Calu3 (cell line): ENCODE measurements at regions not wholly inside any gene's neighbourhood (a gene's known extent, or its start where the extent isn't known, plus 50 kb on each side); places are given as distances from the start of the nearest gene placed in this dataset.

ENCODE experiments used
- BruUV-seq: library from RNA; stranded (reverse); fragments of 400-500 nt; replicated peaks from 2 replicates; lab custom pipeline; 2021; lab: Mats Ljungman, UMichigan
- CTCF ChIA-PET: fragments of 300-600 bp; sonication (Branson Sonifier 250); formaldehyde crosslinking; loops from one replicate; lab custom pipeline; 2022; ENCODE audit warnings: antibody characterized with exemption; lab: Charles Lee
- DNase-seq: peaks from one replicate; pipeline ENCODE4 v3.0.0; 2022
- H3K27ac Mint-ChIP-seq: one replicate; pipeline ENCODE4 v1.8.0; 2022; ENCODE audit warnings: mixed read lengths; ENCODE audit not compliant: unreplicated experiment
- H3K27me3 Mint-ChIP-seq: one replicate; pipeline ENCODE4 v1.8.0; 2022; ENCODE audit warnings: mixed read lengths; ENCODE audit not compliant: unreplicated experiment
- H3K36me3 Mint-ChIP-seq: one replicate; pipeline ENCODE4 v1.8.0; 2022; ENCODE audit warnings: mild to moderate bottlenecking, moderate library complexity, mixed read lengths; ENCODE audit not compliant: insufficient read depth, unreplicated experiment
- H3K4me1 Mint-ChIP-seq: one replicate; pipeline ENCODE4 v1.8.0; 2022; ENCODE audit warnings: mild to moderate bottlenecking, low read depth, mixed read lengths; ENCODE audit not compliant: unreplicated experiment
- H3K4me3 Mint-ChIP-seq: one replicate; pipeline ENCODE4 v1.8.0; 2022; ENCODE audit warnings: mild to moderate bottlenecking, low read depth, moderate library complexity, mixed read lengths; ENCODE audit not compliant: unreplicated experiment
- H3K9me3 Mint-ChIP-seq: one replicate; pipeline ENCODE4 v1.8.0; 2022; ENCODE audit warnings: low read depth, mixed read lengths; ENCODE audit not compliant: unreplicated experiment
- intact Hi-C: fragments of 100-400 bp; cut with micrococcal nuclease; formaldehyde crosslinking; loops from one replicate; pipeline ENCODE4 v1.10.0; 2022; ENCODE audit not compliant: unreplicated experiment
- TF ChIP-seq, protein P1 (sequence below): fragments of 200-600 bp; IDR thresholded peaks from one replicate; pipeline ENCODE4 v1.8.0; 2022; ENCODE audit warnings: antibody characterized with exemption; ENCODE audit not compliant: unreplicated experiment

DNA sequence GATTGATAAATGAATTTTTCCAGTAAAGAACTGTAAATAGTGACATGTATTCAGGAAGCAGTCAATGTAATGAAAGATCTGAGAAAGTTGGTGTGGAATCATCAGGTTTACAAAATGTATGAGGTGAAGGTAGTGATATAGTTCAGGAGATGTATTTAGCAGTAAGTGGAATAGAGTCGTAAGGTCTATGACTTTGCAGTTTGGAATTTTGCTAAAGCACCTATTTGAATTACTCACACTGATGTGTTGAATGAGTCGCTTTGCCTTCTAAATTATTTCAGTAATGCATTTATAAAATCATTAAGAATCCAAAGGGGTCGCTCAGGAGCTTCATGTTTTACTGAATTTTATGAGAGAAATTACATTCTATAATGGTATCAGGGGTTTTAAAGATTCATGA lies 713.7 kb downstream of the DSC3 start:
- BruUV-seq: no TSS peak
- intact Hi-C loops: no loop called here
- no peaks in the 10 kb centered on the region for H3K9me3 Mint-ChIP-seq
- TF ChIP-seq, protein P1, sequence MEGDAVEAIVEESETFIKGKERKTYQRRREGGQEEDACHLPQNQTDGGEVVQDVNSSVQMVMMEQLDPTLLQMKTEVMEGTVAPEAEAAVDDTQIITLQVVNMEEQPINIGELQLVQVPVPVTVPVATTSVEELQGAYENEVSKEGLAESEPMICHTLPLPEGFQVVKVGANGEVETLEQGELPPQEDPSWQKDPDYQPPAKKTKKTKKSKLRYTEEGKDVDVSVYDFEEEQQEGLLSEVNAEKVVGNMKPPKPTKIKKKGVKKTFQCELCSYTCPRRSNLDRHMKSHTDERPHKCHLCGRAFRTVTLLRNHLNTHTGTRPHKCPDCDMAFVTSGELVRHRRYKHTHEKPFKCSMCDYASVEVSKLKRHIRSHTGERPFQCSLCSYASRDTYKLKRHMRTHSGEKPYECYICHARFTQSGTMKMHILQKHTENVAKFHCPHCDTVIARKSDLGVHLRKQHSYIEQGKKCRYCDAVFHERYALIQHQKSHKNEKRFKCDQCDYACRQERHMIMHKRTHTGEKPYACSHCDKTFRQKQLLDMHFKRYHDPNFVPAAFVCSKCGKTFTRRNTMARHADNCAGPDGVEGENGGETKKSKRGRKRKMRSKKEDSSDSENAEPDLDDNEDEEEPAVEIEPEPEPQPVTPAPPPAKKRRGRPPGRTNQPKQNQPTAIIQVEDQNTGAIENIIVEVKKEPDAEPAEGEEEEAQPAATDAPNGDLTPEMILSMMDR: no peak
- H3K27me3 Mint-ChIP-seq: no peaks in the 10 kb centered on the region
- no peak overlapping the region for H3K27ac Mint-ChIP-seq
- no peaks in the 10 kb centered on the region for H3K4me1 Mint-ChIP-seq
- no peaks in the 10 kb centered on the region for H3K36me3 Mint-ChIP-seq
- no peak overlapping the region for H3K4me3 Mint-ChIP-seq
- DNase-seq: no peak
- CTCF ChIA-PET: no interaction called here

DNA sequence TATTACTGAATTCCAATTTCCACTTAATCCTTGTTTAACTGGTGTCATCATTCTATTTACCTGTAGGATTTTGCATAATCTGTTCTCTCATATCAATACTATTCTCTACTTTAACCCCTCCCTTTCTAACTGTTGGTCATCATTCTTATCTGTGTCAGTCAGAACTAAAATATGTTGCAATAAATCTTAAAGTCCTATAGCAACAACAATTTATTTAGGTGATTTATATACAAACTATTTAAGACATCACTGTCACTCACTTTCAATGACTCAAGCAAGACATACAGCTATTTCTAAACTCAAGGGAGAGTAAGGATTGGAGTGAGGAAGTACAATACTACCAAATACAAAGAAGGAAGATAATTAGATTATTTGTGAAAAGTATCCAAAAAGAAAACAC lies 740.4 kb downstream of the DSC3 start:
- BruUV-seq: no TSS peak
- DNase-seq: no peak
- H3K27ac Mint-ChIP-seq: no peak overlapping the region
- H3K9me3 Mint-ChIP-seq: no peaks in the 10 kb centered on the region
- no peaks in the 10 kb centered on the region for H3K36me3 Mint-ChIP-seq
- CTCF ChIA-PET: interaction anchor here (0.7 to 1.4 kb wide), 2 partner anchors 10 to 23 kb away, joined by 4 to 5 read pairs; no protein-coding TSS in a partner anchor
- no peaks in the 10 kb centered on the region for H3K27me3 Mint-ChIP-seq
- intact Hi-C loops: no loop called here
- TF ChIP-seq, protein P1: no peak
- H3K4me3 Mint-ChIP-seq: no peak overlapping the region
- no peaks in the 10 kb centered on the region for H3K4me1 Mint-ChIP-seq

DNA sequence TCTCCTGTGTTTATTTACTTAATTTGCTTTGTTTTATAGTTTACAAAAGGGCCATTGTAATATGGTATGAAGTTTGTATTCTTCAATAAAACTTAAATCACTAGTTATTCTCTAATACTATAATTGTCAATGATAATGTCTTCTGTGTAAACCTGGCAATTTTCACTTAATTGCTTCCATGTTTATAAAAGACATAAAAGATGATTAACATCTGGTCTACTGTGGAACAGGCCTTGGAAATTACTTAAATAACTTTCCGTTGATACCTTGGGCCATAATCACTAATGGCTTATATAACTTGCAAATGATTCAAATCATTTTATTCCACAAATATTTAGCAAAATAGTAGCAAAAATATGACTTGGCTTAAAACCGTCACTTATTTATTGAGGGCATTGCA lies 743.8 kb downstream of the DSC3 start:
- Mint-ChIP-seq H3K27me3 (no peaks in the 10 kb centered on the region), H3K36me3 (no peaks in the 10 kb centered on the region), H3K4me1 (no peaks in the 10 kb centered on the region), H3K27ac (no peak overlapping the region), H3K9me3 (peaks cover 2% of the 10 kb centered on the region), H3K4me3 (no peak overlapping the region)
- CTCF ChIA-PET: no interaction called here
- DNase-seq: no peak
- BruUV-seq: no TSS peak
- TF ChIP-seq, protein P1: no peak
- intact Hi-C loops: no loop called here

DNA sequence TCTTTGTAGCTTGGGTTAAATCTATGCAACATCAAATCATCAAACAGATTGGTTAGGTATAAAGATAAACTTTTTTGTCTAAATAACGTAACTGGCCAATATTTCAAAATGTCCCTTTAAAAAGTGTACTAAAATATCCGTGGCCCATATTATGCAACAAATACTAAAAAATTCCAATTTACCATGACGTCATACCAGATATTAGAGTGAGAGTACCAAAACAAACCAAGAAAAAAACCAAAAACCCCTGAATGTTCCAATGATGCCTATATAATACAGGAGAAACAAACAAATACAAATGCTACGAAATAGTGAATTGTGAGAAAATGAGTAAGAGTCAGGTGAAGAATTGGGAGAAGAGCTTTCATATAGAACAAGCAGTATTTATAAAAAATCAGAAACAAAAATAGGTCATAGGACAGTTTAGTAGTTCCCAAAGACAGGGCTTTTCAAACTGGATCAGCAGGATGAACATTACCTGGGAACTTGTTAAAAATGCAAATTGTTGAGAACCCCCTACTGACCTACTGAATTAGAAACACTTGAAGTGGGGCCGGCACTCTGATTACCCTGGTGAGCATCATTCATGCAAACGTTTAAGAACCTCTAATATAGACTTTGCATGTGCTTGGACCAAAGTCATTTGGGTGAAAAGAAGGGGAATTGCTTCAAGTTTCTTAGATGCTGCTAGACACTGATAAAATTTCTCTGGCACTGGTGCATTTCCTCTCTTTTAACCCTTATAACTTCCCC lies 753.7 kb downstream of the DSC3 start:
- H3K27me3 Mint-ChIP-seq: no peaks in the 10 kb centered on the region
- BruUV-seq: no TSS peak
- CTCF ChIA-PET: no interaction called here

More for the DNA sequence above, 753.7 kb downstream of the DSC3 start:
- Mint-ChIP-seq H3K36me3 (no peaks in the 10 kb centered on the region), H3K9me3 (no peaks in the 10 kb centered on the region), H3K27ac (no peak overlapping the region), H3K4me3 (no peak overlapping the region), H3K4me1 (no peaks in the 10 kb centered on the region)
- no peak for DNase-seq
- TF ChIP-seq, protein P1: no peak
- intact Hi-C loops: no loop called here
